K562 (cell line): ENCODE measurements at regions not wholly inside any gene's neighbourhood (a gene's known extent, or its start where the extent isn't known, plus 50 kb on each side); places are given as distances from the start of the nearest gene placed in this dataset.

Source experiments
- ATAC-seq: fragments of 200-7000 bp; cut with Tn5 transposase; 3 replicates; pipeline ENCODE4 v1.9.1; 2020; ENCODE audit warnings: moderate library complexity
- BruUV-seq: library from RNA; stranded (reverse); fragments of 400-500 nt; replicated peaks from 2 replicates; lab custom pipeline; 2021; lab: Mats Ljungman, UMichigan
- CTCF ChIA-PET: fragments of 300-600 bp; formaldehyde crosslinking; extraction: SDS; loops from one replicate; lab custom pipeline; 2021; ENCODE audit warnings: low intra/inter-chr PET ratio; lab: Yijun Ruan, JAX
- POLR2A ChIA-PET: fragments of 300-600, 350-650 bp; sonication (Branson Sonifier 250); formaldehyde crosslinking; extraction: SDS; loops from one replicate; lab custom pipeline; 2021; ENCODE audit warnings: antibody characterized with exemption, inconsistent platforms; lab: Yijun Ruan, JAX
- DNase-seq, 4 experiments: peaks; one replicate each; pipeline versions ENCODE4 v3.0.0 to v3.0.0-alpha.2; 2011 to 2018; ENCODE audit warnings: low spot score in 3 of 4, mixed read lengths in 3 of 4; ENCODE audit errors: extremely low read depth in 1 of 4
- FAIRE-seq: peaks from 2 replicates; lab custom pipeline; 2011; peaks lifted over from hg19 to GRCh38; lab: Jason Lieb, UNC
- H2AFZ ChIP-seq: 2 replicates; pipeline ENCODE4 v1.6.0; 2011; ENCODE audit warnings: low read depth, low read length, control low read depth, inconsistent platforms
- H3K27ac ChIP-seq: fragments of 200-600 bp; 3 replicates; pipeline ENCODE4 v1.8.0; 2011; ENCODE audit warnings: low read depth, mild to moderate bottlenecking, control low read depth, inconsistent platforms, low read length, moderate library complexity, mixed read lengths; ENCODE audit errors: extremely low read depth
- H3K27me3 ChIP-seq, 2 experiments: fragments of 300-600 bp in 1 of 2; 2 replicates in 1 of 2; 3 replicates in 1 of 2; pipeline versions ENCODE4 v1.6.0 to v1.8.0; 2011; ENCODE audit warnings: inconsistent platforms in 2 of 2, low read length in 2 of 2, mild to moderate bottlenecking in 1 of 2, mixed read lengths in 1 of 2, moderate library complexity in 1 of 2; ENCODE audit not compliant: control insufficient read depth in 2 of 2, insufficient read depth in 2 of 2
- H3K36me3 ChIP-seq: fragments of 300-600 bp; 3 replicates; pipeline ENCODE4 v1.8.0; 2011; ENCODE audit warnings: mild to moderate bottlenecking, low read length, inconsistent platforms; ENCODE audit not compliant: control insufficient read depth, insufficient read depth
- H3K4me1 ChIP-seq, 2 experiments: fragments of 200-600 bp in 1 of 2; replicated peaks in 1 of 2; 2 replicates in 1 of 2; 3 replicates in 1 of 2; pipeline versions ENCODE4 v1.5.1 to v1.8.0; 2011; ENCODE audit warnings: inconsistent platforms in 2 of 2, low read length in 2 of 2, mild to moderate bottlenecking in 1 of 2, mixed read lengths in 1 of 2, moderate library complexity in 1 of 2; ENCODE audit not compliant: control insufficient read depth in 2 of 2, insufficient read depth in 2 of 2
- H3K4me2 ChIP-seq: 2 replicates; pipeline ENCODE4 v1.6.1; 2011; ENCODE audit warnings: low read length, control low read depth, inconsistent platforms, mixed read lengths; ENCODE audit not compliant: insufficient read depth
- H3K4me3 ChIP-seq: fragments of 200-600 bp; sonication (generic), shearing (Covaris generic); 2 replicates; pipeline ENCODE4 v1.5.1; 2016; ENCODE audit warnings: control low read depth, inconsistent platforms
- H3K79me2 ChIP-seq: fragments of 200-600 bp; 3 replicates; pipeline ENCODE4 v1.8.0; 2011; ENCODE audit warnings: low read length, inconsistent platforms; ENCODE audit not compliant: control insufficient read depth, insufficient read depth
- H3K9ac ChIP-seq, 2 experiments: 2 replicates each; pipeline versions ENCODE4 v1.6.0 to v1.6.1; 2011; ENCODE audit warnings: low read depth in 2 of 2, low read length in 2 of 2, control low read depth in 1 of 2, inconsistent platforms in 1 of 2, mild to moderate bottlenecking in 1 of 2, mixed read lengths in 1 of 2; ENCODE audit not compliant: insufficient read depth in 1 of 2
- H3K9me1 ChIP-seq: one replicate; pipeline ENCODE4 v1.6.0; 2011; ENCODE audit warnings: inconsistent platforms, mild to moderate bottlenecking, low read length, moderate library complexity; ENCODE audit not compliant: control insufficient read depth, insufficient read depth
- H3K9me3 ChIP-seq: replicated peaks from 2 replicates; pipeline ENCODE4 v1.5.1; 2011; ENCODE audit warnings: low read depth, low read length, inconsistent platforms; ENCODE audit not compliant: control insufficient read depth, insufficient read depth
- H4K20me1 ChIP-seq: replicated peaks from 2 replicates; pipeline ENCODE4 v1.6.1; 2011; ENCODE audit warnings: low read length, inconsistent platforms, mixed read lengths; ENCODE audit not compliant: control insufficient read depth, insufficient read depth
- EP300 ChIP-seq: IDR thresholded peaks from 2 replicates; pipeline ENCODE4 v1.6.1; 2012; ENCODE audit warnings: low read length, improper control_type of control experiment
- FUS ChIP-seq: fragments of 200-400 bp; formaldehyde crosslinking; optimal IDR thresholded peaks from 2 replicates; pipeline ENCODE3; 2017; ENCODE audit warnings: low read depth, low read length
- GTF2A2 ChIP-seq: IDR thresholded peaks from 2 replicates; pipeline ENCODE4 v1.6.1; 2016; ENCODE audit warnings: mild to moderate bottlenecking, missing genetic modification characterization, missing compliant biosample characterization
- HNRNPUL1 ChIP-seq: fragments of 200-400 bp; formaldehyde crosslinking; IDR thresholded peaks from 2 replicates; pipeline ENCODE4 v1.6.1; 2017; ENCODE audit warnings: low read length
- MAFK ChIP-seq: IDR thresholded peaks from 2 replicates; pipeline ENCODE4 v1.6.1; 2011; ENCODE audit warnings: low read length, improper control_type of control experiment
- RAD21 ChIP-seq, 2 experiments: fragments of 250-450 bp in 1 of 2; fragments of 450-650 bp in 1 of 2; sonication (Bioruptor Pico) in 1 of 2; formaldehyde crosslinking in 1 of 2; IDR thresholded peaks in 1 of 2; conservative IDR thresholded peaks in 1 of 2; 2 replicates each; pipeline versions ENCODE4 v1.4.0 to v1.8.0; 2020 to 2022; ENCODE audit warnings: mild to moderate bottlenecking in 2 of 2, moderate library complexity in 1 of 2
- RBM15 ChIP-seq: fragments of 200-400 bp; formaldehyde crosslinking; IDR thresholded peaks from 2 replicates; pipeline ENCODE4 v1.6.1; 2018; ENCODE audit warnings: mild to moderate bottlenecking, low read length, moderate library complexity; ENCODE audit not compliant: insufficient read depth
- SIRT6 ChIP-seq: IDR thresholded peaks from one replicate; pipeline ENCODE4 v1.6.1; 2012; ENCODE audit warnings: low read depth, mild to moderate bottlenecking, control low read depth, inconsistent platforms, low read length, moderate library complexity
- XRCC3 ChIP-seq: fragments of 450-650 bp; IDR thresholded peaks from 2 replicates; pipeline ENCODE4 v1.6.1; 2017; ENCODE audit warnings: mild to moderate bottlenecking, moderate library complexity
- ZC3H4 ChIP-seq: sonication (generic); formaldehyde crosslinking; IDR thresholded peaks from 2 replicates; pipeline ENCODE4 v1.9.0; 2021; ENCODE audit warnings: missing genetic modification reagents, borderline replicate concordance
- ZNF121 ChIP-seq: sonication (generic); formaldehyde crosslinking; conservative IDR thresholded peaks from 2 replicates; pipeline ENCODE4 v1.8.0; 2022; ENCODE audit warnings: missing genetic modification reagents
- ZZZ3 ChIP-seq: fragments of 450-650 bp; IDR thresholded peaks from 2 replicates; pipeline ENCODE4 v1.6.1; 2016; ENCODE audit warnings: antibody characterized with exemption, mild to moderate bottlenecking, moderate library complexity
- WGBS: fragments of 100-300 bp; shearing (Covaris generic); methylation state at CpG from one replicate; pipeline ENCODE4 v1.1.6; 2016; ENCODE audit warnings: low coverage, mixed read lengths; ENCODE audit not compliant: insufficient coverage; ENCODE audit errors: missing lambda C conversion rate; 5-methylcytosine and 5-hydroxymethylcytosine counted together
- in situ Hi-C: fragments of 300-500 bp; cut with MboI; formaldehyde crosslinking; loops from 4 replicates; pipeline ENCODE4 v1.15.0; 2018; ENCODE audit warnings: inconsistent platforms, mixed read lengths
- intact Hi-C: fragments of 100-400 bp; cut with micrococcal nuclease; formaldehyde crosslinking; loops from 2 replicates; pipeline ENCODE4 v1.14.2; 2022
- TF ChIP-seq, protein P1 (sequence below): fragments of 450-650 bp; IDR thresholded peaks from 2 replicates; pipeline ENCODE4 v1.6.1; 2016; ENCODE audit warnings: mild to moderate bottlenecking
- TF ChIP-seq, protein P2 (sequence below): fragments of 150-350 bp; conservative IDR thresholded peaks from 2 replicates; pipeline ENCODE4 v1.6.1; 2014; ENCODE audit warnings: low read length
- TF ChIP-seq, protein P3 (sequence below): fragments of 250-450 bp; sonication (Bioruptor Pico); IDR thresholded peaks from 2 replicates; pipeline ENCODE4 v1.4.0; 2020; ENCODE audit warnings: mild to moderate bottlenecking

DNA sequence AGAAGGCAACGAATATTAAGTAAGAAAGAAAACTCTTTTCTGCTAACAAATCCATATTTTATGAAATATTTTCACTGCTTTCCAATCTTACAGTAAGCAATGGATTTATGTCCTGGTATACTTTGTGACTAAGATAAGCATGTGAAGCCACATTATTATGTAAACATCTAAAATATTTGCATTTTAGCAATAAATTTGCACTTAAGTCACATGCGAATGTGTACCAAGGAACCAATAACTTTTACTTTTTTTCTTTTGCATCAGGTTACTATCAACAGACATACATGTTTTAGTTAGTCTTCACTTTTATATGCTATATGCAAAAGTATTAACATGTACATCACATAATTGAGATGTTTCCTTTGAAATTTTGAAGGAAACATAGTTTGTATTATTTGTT is 536.7 kb downstream of the SLITRK6 start:
- FAIRE-seq (no peak), ATAC-seq (no peak)
- in situ Hi-C loops = no loop called here

More for the DNA sequence above, 536.7 kb downstream of the SLITRK6 start:
- intact Hi-C loops = no loop called here
- H3K9me1 ChIP-seq = no peaks in the 10 kb centered on the region
- BruUV-seq = no TSS peak
- H3K27me3 ChIP-seq = no peaks in the 10 kb centered on the region
- TF ChIP-seq HNRNPUL1 (no peak), RAD21 (CRISPR knock-in tag; conservative IDR thresholded peaks at IDR 0.05 in 1 of 2, IDR thresholded peaks at IDR 0.05 in 1 of 2) (no peak), FUS (no peak), ZNF121 (CRISPR knock-in tag) (no peak), EP300 (no peak), ZC3H4 (CRISPR knock-in tag) (no peak), SIRT6 (no peak), XRCC3 (no peak), RBM15 (no peak), ZZZ3 (no peak), MAFK (no peak), GTF2A2 (tag) (no peak)
- TF ChIP-seq, protein P1, sequence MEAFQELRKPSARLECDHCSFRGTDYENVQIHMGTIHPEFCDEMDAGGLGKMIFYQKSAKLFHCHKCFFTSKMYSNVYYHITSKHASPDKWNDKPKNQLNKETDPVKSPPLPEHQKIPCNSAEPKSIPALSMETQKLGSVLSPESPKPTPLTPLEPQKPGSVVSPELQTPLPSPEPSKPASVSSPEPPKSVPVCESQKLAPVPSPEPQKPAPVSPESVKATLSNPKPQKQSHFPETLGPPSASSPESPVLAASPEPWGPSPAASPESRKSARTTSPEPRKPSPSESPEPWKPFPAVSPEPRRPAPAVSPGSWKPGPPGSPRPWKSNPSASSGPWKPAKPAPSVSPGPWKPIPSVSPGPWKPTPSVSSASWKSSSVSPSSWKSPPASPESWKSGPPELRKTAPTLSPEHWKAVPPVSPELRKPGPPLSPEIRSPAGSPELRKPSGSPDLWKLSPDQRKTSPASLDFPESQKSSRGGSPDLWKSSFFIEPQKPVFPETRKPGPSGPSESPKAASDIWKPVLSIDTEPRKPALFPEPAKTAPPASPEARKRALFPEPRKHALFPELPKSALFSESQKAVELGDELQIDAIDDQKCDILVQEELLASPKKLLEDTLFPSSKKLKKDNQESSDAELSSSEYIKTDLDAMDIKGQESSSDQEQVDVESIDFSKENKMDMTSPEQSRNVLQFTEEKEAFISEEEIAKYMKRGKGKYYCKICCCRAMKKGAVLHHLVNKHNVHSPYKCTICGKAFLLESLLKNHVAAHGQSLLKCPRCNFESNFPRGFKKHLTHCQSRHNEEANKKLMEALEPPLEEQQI = no peak
- TF ChIP-seq, protein P2, sequence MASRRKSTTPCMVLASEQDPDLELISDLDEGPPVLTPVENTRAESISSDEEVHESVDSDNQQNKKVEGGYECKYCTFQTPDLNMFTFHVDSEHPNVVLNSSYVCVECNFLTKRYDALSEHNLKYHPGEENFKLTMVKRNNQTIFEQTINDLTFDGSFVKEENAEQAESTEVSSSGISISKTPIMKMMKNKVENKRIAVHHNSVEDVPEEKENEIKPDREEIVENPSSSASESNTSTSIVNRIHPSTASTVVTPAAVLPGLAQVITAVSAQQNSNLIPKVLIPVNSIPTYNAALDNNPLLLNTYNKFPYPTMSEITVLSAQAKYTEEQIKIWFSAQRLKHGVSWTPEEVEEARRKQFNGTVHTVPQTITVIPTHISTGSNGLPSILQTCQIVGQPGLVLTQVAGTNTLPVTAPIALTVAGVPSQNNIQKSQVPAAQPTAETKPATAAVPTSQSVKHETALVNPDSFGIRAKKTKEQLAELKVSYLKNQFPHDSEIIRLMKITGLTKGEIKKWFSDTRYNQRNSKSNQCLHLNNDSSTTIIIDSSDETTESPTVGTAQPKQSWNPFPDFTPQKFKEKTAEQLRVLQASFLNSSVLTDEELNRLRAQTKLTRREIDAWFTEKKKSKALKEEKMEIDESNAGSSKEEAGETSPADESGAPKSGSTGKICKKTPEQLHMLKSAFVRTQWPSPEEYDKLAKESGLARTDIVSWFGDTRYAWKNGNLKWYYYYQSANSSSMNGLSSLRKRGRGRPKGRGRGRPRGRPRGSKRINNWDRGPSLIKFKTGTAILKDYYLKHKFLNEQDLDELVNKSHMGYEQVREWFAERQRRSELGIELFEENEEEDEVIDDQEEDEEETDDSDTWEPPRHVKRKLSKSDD = no peak
- TF ChIP-seq, protein P3, sequence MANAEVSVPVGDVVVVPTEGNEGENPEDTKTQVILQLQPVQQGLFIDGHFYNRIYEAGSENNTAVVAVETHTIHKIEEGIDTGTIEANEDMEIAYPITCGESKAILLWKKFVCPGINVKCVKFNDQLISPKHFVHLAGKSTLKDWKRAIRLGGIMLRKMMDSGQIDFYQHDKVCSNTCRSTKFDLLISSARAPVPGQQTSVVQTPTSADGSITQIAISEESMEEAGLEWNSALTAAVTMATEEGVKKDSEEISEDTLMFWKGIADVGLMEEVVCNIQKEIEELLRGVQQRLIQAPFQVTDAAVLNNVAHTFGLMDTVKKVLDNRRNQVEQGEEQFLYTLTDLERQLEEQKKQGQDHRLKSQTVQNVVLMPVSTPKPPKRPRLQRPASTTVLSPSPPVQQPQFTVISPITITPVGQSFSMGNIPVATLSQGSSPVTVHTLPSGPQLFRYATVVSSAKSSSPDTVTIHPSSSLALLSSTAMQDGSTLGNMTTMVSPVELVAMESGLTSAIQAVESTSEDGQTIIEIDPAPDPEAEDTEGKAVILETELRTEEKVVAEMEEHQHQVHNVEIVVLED (CRISPR knock-in tag) = no peak
- H2AFZ ChIP-seq = no peak overlapping the region
- no peak overlapping the region for H3K27ac ChIP-seq
- no peaks in the 10 kb centered on the region for H3K79me2 ChIP-seq
- 7% methylated on average over 2 of the region's 2 CpGs for WGBS
- H3K4me1 ChIP-seq = no peaks in the 10 kb centered on the region
- POLR2A ChIA-PET = no interaction called here
- no peaks in the 10 kb centered on the region for H3K36me3 ChIP-seq
- CTCF ChIA-PET = no interaction called here
- no peaks in the 10 kb centered on the region for H3K9me3 ChIP-seq
- no peak overlapping the region for H3K4me3 ChIP-seq
- H3K4me2 ChIP-seq = no peak overlapping the region
- DNase-seq = no peak
- no peak overlapping the region for H3K9ac ChIP-seq
- H4K20me1 ChIP-seq = no peaks in the 10 kb centered on the region
